ENCODE measurements at regions not wholly inside any gene's neighbourhood (a gene's known extent, or its start where the extent isn't known, plus 50 kb on each side); places are given as distances from the start of the nearest gene placed in this dataset.
"Not testable (repeated sequence)": the region's sequence is repeated elsewhere in the genome, so short reads cannot be mapped to it uniquely, and the experiment has no call there.

DNA sequence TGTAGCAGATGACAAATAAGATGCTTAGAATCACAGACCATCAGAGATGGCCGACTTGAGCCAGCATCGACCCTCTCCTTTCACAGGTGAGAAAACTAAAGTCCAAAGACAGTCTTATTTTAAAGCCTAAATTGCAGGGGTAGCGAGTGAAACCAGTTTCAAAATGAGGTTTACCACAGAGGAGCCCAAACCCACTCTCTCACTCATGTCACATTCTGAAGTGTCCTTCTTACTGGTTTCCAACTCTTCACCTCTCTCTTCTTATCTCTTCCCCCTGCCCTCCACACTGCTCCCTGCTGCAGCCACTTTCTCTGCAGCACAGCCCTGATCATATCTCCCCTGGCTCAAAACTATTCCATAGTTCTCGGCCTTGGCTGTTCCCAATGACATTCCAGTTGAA is 57.0 kb upstream of the NID2 start:
- H3K27ac ChIP-seq = no peak overlapping the region
- no peaks in the 10 kb centered on the region for H4K20me1 ChIP-seq
- peaks cover 27% of the 10 kb centered on the region for H3K4me1 ChIP-seq
- H3K9me3 ChIP-seq = peaks cover 15% of the 10 kb centered on the region
- H3K4me2 ChIP-seq = peak overlapping the region; percentile 92
- no peak overlapping the region for H3K9ac ChIP-seq
- no peak overlapping the region for H3K4me3 ChIP-seq
- no peaks in the 10 kb centered on the region for H3K36me3 ChIP-seq
- TF ChIP-seq Cebpa-rat (IDR thresholded peaks at IDR 0.05) = no peak
- H3K27me3 ChIP-seq = no peaks in the 10 kb centered on the region

DNA sequence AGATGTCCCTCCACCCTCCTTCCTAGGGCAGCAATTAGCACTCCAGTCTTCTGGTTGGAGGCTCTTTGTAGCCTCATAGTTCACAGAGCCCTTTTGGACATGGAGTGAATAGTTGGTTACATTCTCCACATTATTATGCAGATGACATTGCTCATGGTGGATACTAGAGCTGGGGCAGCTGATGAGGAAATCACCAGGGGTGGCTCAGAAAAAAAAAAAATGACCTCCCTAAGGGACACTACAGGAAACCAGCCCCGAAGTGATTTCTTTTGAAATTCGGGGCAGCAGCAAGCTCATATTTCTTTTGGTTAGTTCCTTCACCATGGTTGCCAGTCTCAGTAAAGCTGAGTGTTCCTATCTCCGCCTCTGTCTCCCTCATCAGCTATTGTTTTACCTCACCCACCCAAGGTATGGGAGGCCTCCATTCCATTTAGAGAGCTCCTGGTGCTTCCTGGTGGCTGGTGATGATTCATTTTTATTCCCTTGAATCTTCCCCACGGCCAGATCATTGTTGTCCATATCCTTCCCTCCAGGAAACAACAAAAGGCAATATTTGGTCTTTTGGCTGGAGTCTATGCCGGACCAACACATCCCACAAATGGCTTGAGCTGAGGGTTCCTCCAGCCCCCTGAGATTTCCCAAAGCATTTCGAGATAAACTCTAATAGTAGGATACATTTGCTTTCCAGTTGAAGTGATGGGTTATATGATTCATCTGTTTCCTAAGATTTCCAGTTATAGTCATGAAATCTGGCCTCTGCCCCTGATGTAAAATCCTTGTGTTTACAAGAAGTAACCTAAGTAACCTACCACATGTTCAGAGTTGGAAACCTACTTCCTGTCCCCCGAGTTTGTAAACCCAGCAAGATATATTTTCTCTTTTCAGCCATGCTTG is 56.2 kb upstream of the NID2 start:
- H3K4me2 ChIP-seq = peak overlapping the region; percentile 92
- no peaks in the 10 kb centered on the region for H4K20me1 ChIP-seq
- H3K4me1 ChIP-seq = peaks cover 25% of the 10 kb centered on the region
- peak; percentile 77 for TF ChIP-seq Cebpa-rat (IDR thresholded peaks at IDR 0.05)
- H3K27me3 ChIP-seq = no peaks in the 10 kb centered on the region
- H3K4me3 ChIP-seq = peak overlapping the region; percentile 20; the same call in 1 of the 2 replicates
- peak overlapping the region; percentile 58 for H3K27ac ChIP-seq
- peak overlapping the region; percentile 54; the same call in 1 of the 2 replicates for H3K9ac ChIP-seq
- H3K36me3 ChIP-seq = no peaks in the 10 kb centered on the region
- peaks cover 15% of the 10 kb centered on the region for H3K9me3 ChIP-seq

DNA sequence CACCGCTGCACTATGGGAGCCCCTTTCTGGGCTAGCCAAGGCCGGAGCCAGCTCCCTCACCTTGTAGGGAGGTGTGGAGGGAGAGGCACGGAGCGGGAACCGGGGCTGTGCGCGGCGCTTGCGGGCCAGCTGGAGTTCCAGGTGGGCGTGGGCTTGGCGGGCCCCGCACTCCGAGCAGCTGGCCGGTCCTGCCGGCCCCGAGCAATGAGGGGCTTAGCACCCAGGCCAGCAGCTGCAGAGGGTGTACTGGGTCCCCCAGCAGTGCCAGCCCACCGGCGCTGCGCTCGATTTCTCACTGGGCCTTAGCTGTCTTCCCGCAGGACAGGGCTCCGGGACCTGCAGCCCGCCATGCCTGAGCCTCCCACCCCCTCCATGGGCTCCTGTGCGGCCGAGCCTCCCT is 53.3 kb upstream of the NID2 start:
- not testable (repeated sequence) for H3K27ac ChIP-seq, H3K9ac ChIP-seq, H3K4me2 ChIP-seq, H3K4me3 ChIP-seq, H3K36me3 ChIP-seq, H4K20me1 ChIP-seq, H3K27me3 ChIP-seq
- H3K4me1 ChIP-seq = peaks cover 29% of the 10 kb centered on the region
- peaks cover 15% of the 10 kb centered on the region for H3K9me3 ChIP-seq

DNA sequence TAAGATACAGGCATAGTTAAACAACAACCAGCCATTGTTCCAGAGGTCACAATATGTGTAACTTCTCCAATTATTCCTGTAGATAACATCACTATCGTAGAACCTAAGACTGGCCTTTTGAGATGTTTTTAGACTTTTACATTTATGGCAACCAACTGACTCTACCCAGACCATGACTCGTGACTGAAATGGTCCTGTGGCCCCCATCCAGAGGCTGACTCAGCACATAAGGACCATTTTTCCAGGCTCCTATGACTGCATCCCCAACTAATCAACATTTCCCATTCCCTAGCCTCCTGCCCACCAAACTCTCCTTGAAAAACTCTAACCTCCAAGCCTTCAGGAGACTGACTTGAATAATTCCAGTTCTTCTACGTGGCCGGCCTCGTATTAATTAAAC is 52.6 kb upstream of the NID2 start:
- Histone ChIP-seq H3K27me3 (no peaks in the 10 kb centered on the region), H3K4me3 (no peak overlapping the region), H3K9me3 (peaks cover 15% of the 10 kb centered on the region), H3K9ac (no peak overlapping the region), H3K4me1 (peaks cover 29% of the 10 kb centered on the region), H4K20me1 (no peaks in the 10 kb centered on the region), H3K4me2 (no peak overlapping the region), H3K36me3 (no peaks in the 10 kb centered on the region), H3K27ac (no peak overlapping the region)
- no peak for TF ChIP-seq Cebpa-rat (IDR thresholded peaks at IDR 0.05)

DNA sequence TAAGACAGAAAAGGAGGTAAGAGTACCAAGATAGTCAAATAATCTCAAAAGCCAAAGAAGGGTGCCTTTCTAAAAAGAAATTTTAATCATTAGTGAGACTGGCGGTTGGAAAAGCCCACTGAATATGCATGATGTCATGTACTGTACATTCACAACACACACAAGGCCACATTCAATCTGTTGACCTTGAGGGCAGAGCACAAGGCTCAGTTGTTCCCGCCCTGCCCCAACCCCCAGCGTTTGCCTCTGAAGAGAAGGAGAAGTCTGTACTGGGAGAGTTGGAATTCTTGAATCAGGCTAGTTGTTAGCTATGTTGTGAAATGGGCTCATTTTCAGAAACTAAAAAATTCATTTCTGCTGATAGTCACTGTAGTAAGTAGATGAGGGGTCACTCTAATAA is 50.2 kb upstream of the NID2 start:
- Histone ChIP-seq H3K9me3 (peaks cover 15% of the 10 kb centered on the region), H3K36me3 (no peaks in the 10 kb centered on the region), H3K27me3 (no peaks in the 10 kb centered on the region), H3K9ac (no peak overlapping the region), H3K4me3 (no peak overlapping the region), H3K27ac (no peak overlapping the region), H3K4me1 (peaks cover 22% of the 10 kb centered on the region), H4K20me1 (no peaks in the 10 kb centered on the region), H3K4me2 (no peak overlapping the region)
- TF ChIP-seq Cebpa-rat (IDR thresholded peaks at IDR 0.05) = no peak

All from BLaER1 (cell line).